ENCODE measurements at regions not wholly inside any gene's neighbourhood (a gene's known extent, or its start where the extent isn't known, plus 50 kb on each side); places are given as distances from the start of the nearest gene placed in this dataset.

DNA sequence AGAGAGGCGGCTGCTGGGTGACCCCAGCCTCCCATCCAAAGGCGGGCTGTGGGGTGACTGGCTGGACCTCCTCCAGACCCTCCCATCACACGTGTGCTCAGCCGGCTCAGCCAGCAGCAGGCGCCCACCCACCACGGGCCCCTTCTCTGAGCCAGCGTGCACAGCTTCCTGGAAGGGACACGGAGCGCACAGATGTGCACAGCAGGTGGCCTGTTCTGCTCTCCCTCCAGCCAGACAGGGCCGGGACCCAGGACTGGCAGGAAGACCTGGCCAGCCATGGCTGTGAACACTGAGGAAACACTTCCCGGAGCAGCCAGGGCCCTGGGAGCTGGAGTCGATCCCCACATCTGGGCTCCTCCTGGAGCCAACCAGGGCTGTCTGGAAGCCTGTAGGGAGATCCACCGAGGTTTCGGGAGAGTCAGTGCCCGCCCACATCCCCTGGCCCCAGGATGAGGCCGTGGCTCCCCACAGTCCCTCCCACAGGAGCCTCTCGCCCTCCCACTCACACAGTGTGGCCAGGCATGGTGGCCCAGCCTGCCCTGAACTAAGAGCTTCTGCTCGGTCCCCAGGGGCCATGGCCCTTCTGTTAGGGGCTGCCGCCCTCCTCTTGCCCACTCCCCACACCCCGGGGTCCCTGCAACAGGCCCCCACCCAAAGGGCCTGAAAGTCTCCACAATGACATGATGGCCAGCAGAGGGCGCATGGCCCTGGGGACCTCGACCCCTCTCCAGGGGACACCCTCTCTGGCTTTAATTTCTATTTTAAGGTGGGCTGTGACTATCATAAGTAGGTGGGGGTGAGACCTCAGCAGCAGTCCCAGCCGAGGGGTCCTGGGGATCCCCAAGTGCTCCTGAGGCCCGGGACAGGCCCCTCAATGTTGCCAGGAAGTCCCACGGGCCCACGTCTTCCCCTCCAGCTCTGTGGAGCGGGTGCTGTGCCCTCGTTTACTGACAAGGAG is 90.6 kb upstream of the FGF3 start:
- TF ChIP-seq, protein P1, sequence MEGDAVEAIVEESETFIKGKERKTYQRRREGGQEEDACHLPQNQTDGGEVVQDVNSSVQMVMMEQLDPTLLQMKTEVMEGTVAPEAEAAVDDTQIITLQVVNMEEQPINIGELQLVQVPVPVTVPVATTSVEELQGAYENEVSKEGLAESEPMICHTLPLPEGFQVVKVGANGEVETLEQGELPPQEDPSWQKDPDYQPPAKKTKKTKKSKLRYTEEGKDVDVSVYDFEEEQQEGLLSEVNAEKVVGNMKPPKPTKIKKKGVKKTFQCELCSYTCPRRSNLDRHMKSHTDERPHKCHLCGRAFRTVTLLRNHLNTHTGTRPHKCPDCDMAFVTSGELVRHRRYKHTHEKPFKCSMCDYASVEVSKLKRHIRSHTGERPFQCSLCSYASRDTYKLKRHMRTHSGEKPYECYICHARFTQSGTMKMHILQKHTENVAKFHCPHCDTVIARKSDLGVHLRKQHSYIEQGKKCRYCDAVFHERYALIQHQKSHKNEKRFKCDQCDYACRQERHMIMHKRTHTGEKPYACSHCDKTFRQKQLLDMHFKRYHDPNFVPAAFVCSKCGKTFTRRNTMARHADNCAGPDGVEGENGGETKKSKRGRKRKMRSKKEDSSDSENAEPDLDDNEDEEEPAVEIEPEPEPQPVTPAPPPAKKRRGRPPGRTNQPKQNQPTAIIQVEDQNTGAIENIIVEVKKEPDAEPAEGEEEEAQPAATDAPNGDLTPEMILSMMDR (IDR thresholded peaks at IDR 0.05 in 4 of 5, conservative IDR thresholded peaks at IDR 0.05 in 1 of 5) = peak in 4 of 5 experiments; percentile 14 to 53 (median 34)
- TF ChIP-seq POLR2A (IDR thresholded peaks at IDR 0.05) = no peak
